Ishikawa (cell line): ENCODE measurements at regions not wholly inside any gene's neighbourhood (a gene's known extent, or its start where the extent isn't known, plus 50 kb on each side); places are given as distances from the start of the nearest gene placed in this dataset.

Experiments used
- CEBPB ChIP-seq: IDR thresholded peaks from 2 replicates; pipeline ENCODE4 v1.6.1; 2012
- CREB1 ChIP-seq: IDR thresholded peaks from 2 replicates; pipeline ENCODE4 v1.6.1; 2012; ENCODE audit warnings: low read depth
- EGR1 ChIP-seq: IDR thresholded peaks from 2 replicates; pipeline ENCODE4 v1.6.1; 2012
- EP300 ChIP-seq: IDR thresholded peaks from 2 replicates; pipeline ENCODE4 v1.6.1; 2012; ENCODE audit warnings: borderline replicate concordance
- FOXM1 ChIP-seq: IDR thresholded peaks from 2 replicates; pipeline ENCODE4 v1.6.1; 2012; ENCODE audit warnings: low read depth, borderline replicate concordance
- NFIC ChIP-seq: IDR thresholded peaks from 2 replicates; pipeline ENCODE4 v1.6.1; 2012
- RAD21 ChIP-seq: IDR thresholded peaks from 2 replicates; pipeline ENCODE4 v1.6.1; 2012; ENCODE audit warnings: low read depth
- TAF1 ChIP-seq: IDR thresholded peaks from 2 replicates; pipeline ENCODE4 v1.6.1; 2012; ENCODE audit warnings: low read depth, mild to moderate bottlenecking
- TCF12 ChIP-seq: IDR thresholded peaks from 2 replicates; pipeline ENCODE4 v1.6.1; 2012; ENCODE audit warnings: low read depth
- TEAD4 ChIP-seq: IDR thresholded peaks from 2 replicates; pipeline ENCODE4 v1.6.1; 2012
- YY1 ChIP-seq: IDR thresholded peaks from 2 replicates; pipeline ENCODE4 v1.6.1; 2012; ENCODE audit warnings: low read depth
- ZBTB7A ChIP-seq: IDR thresholded peaks from 2 replicates; pipeline ENCODE4 v1.6.1; 2012; ENCODE audit warnings: low read depth
- TF ChIP-seq, protein P1 (sequence below): IDR thresholded peaks from 2 replicates; pipeline ENCODE4 v1.6.1; 2012
- TF ChIP-seq, protein P2 (sequence below): IDR thresholded peaks from 2 replicates; pipeline ENCODE4 v1.6.1; 2012; ENCODE audit warnings: low read depth, mild to moderate bottlenecking
- TF ChIP-seq, protein P3 (sequence below): IDR thresholded peaks from 2 replicates; pipeline ENCODE4 v1.6.1; 2012

DNA sequence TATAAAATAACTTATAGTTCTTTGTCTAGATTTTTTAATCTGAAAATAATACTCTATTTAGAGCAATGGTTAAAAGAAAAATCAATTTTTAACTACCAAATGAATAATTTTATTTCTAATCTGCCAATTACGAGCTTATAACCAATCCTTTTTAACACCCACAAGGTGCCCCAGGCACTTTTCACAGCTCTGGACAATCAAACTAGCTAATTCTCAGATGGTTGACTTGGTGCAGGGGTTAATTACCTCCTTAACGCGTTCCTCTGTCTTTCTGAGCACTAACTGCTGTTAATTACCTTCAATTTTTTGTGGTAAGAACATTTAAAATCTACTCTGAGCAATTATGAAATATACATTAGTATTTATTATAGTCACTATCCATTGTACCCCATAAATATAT is 109.6 kb upstream of the PJA2 start:
- TF ChIP-seq ZBTB7A (no peak), EP300 (no peak), CREB1 (no peak), EGR1 (no peak)
- TF ChIP-seq, protein P1, sequence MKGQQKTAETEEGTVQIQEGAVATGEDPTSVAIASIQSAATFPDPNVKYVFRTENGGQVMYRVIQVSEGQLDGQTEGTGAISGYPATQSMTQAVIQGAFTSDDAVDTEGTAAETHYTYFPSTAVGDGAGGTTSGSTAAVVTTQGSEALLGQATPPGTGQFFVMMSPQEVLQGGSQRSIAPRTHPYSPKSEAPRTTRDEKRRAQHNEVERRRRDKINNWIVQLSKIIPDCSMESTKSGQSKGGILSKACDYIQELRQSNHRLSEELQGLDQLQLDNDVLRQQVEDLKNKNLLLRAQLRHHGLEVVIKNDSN: no peak

DNA sequence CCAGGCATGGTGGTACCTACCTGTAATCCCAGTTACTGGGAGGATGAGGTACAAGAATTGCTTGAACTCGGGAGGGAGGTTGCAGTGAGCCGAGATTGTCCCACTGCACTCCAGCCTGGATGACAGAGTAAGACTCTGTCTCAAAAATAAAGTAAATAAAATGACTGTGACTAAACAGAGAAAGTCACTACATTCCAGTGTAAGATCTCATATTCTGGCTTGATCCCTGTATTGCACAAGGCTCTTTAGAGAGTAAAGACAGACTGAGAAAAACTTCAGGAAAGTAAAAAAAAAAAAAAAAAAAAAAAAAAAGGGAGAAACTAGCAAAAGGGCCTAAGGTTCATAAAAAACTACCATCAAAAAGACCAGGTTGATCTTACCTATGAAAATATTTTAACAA is 106.6 kb upstream of the PJA2 start:
- TF ChIP-seq TEAD4 (no peak), EGR1 (no peak), TCF12 (no peak), ZBTB7A (no peak), RAD21 (no peak), TAF1 (no peak), CEBPB (no peak), YY1 (no peak), EP300 (no peak), FOXM1 (no peak), NFIC (no peak), CREB1 (no peak)
- TF ChIP-seq, protein P1: no peak
- TF ChIP-seq, protein P2, sequence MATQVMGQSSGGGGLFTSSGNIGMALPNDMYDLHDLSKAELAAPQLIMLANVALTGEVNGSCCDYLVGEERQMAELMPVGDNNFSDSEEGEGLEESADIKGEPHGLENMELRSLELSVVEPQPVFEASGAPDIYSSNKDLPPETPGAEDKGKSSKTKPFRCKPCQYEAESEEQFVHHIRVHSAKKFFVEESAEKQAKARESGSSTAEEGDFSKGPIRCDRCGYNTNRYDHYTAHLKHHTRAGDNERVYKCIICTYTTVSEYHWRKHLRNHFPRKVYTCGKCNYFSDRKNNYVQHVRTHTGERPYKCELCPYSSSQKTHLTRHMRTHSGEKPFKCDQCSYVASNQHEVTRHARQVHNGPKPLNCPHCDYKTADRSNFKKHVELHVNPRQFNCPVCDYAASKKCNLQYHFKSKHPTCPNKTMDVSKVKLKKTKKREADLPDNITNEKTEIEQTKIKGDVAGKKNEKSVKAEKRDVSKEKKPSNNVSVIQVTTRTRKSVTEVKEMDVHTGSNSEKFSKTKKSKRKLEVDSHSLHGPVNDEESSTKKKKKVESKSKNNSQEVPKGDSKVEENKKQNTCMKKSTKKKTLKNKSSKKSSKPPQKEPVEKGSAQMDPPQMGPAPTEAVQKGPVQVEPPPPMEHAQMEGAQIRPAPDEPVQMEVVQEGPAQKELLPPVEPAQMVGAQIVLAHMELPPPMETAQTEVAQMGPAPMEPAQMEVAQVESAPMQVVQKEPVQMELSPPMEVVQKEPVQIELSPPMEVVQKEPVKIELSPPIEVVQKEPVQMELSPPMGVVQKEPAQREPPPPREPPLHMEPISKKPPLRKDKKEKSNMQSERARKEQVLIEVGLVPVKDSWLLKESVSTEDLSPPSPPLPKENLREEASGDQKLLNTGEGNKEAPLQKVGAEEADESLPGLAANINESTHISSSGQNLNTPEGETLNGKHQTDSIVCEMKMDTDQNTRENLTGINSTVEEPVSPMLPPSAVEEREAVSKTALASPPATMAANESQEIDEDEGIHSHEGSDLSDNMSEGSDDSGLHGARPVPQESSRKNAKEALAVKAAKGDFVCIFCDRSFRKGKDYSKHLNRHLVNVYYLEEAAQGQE: no peak
- TF ChIP-seq, protein P3, sequence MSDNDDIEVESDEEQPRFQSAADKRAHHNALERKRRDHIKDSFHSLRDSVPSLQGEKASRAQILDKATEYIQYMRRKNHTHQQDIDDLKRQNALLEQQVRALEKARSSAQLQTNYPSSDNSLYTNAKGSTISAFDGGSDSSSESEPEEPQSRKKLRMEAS: no peak

DNA sequence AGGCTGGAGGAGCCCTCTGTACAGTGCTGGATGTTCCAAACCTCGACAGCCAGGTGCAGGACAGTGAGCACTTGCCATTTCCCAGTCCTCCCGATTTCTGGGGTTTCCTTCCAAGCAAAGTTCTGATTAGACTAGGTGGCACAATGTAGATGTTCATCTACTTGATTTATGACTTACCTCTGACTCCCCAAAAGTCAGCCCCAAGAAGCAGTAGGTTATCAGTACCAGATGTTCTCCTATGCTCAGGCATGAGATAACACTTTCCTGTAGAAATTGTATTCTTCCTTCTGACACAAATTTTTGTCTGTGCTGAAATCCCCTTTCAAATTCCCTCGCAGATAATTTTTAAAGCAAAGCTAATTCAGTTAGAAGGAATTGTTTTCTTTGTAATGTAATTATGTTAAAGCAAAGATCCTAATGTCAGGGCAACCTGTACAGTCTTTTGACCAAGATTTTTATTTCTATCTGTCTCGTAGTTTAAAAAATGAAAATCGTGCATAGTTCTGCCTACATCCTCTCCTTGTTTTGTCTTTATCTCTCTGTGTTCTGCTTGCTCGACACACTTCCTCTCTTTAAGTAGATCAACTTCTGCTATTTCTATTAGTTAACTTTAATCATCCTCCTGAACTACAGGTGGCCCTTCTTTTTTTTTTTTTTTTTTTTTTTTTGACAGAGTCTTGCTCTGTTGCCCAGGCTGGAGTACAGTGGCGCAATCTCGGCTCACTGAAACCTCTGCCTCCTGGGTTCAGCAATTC is 102.4 kb upstream of the PJA2 start:
- TF ChIP-seq EGR1 (no peak), NFIC (no peak), CEBPB (no peak), CREB1 (no peak), TAF1 (no peak)
- TF ChIP-seq, protein P3: no peak
- TF ChIP-seq, protein P1: no peak
- TF ChIP-seq, protein P2: no peak

DNA sequence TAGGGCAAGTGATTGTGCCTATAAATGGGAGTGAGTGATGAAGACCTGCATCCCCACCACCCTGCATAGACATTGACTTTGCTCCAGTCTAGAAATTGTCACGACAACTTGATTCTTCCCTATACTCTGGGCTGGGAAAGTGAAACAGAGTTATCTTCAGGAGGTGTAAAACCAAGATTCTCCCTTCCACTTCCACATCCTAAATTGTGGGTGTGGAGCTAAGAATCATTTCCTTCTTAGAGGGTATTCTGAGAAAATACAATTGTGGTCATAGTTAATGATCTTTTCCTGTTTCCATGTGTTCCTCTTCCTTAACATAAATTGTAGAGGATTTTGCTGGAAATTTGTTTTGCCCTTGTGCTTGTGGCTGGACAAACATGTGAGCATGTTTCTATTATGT is 96.8 kb upstream of the PJA2 start:
- TF ChIP-seq EGR1 (no peak), TCF12 (no peak), RAD21 (no peak), CEBPB (no peak), NFIC (no peak), EP300 (no peak), FOXM1 (no peak), ZBTB7A (no peak), CREB1 (no peak)
- TF ChIP-seq, protein P3: no peak
- TF ChIP-seq, protein P1: no peak
- TF ChIP-seq, protein P2: no peak
